Tibial artery (tissue), 4 donors: ENCODE measurements at regions not wholly inside any gene's neighbourhood (a gene's known extent, or its start where the extent isn't known, plus 50 kb on each side); places are given as distances from the start of the nearest gene placed in this dataset.
A peak's percentile ranks its signal among the peaks of the same experiment; 100 is the strongest.

Experiments used
- DNase-seq, 2 donors: peaks; one replicate each; pipeline ENCODE4 v3.0.0-alpha.2; 2019
- H3K27ac ChIP-seq, 2 donors: fragments of 200-600 bp; sonication (generic) in 1 of 2; 1 replicate in 1 of 2; 2 replicates in 1 of 2; pipeline ENCODE4 v1.5.1; 2018 to 2019; ENCODE audit warnings: mild to moderate bottlenecking in 1 of 2
- H3K27me3 ChIP-seq, 2 donors: fragments of 200-600 bp; sonication (generic) in 1 of 2; one replicate each; pipeline versions ENCODE4 v1.5.1 to v1.6.0; 2016 to 2019
- H3K36me3 ChIP-seq, 3 donors: fragments of 200-600 bp; sonication (generic) in 2 of 3; one replicate each; pipeline ENCODE4 v1.5.1; 2016 to 2019; ENCODE audit warnings: mild to moderate bottlenecking in 2 of 3
- H3K4me1 ChIP-seq, 4 donors: fragments of 200-600 bp; sonication (generic) in 2 of 4; 1 replicate in 3 of 4; 2 replicates in 1 of 4; pipeline ENCODE4 v1.5.1; 2016 to 2019
- H3K4me3 ChIP-seq, 2 donors: fragments of 200-600 bp; sonication (generic) in 1 of 2; 1 replicate in 1 of 2; 2 replicates in 1 of 2; pipeline ENCODE4 v1.5.1; 2018 to 2019; ENCODE audit warnings: mild to moderate bottlenecking in 2 of 2
- H3K9me3 ChIP-seq, 3 donors: fragments of 200-600 bp; sonication (generic) in 1 of 3; one replicate each; pipeline ENCODE4 v1.5.1; 2016 to 2019
- intact Hi-C: fragments of 100-400 bp; cut with DNase I; formaldehyde crosslinking; loops from one replicate; pipeline ENCODE4 v1.15.0; 2023; ENCODE audit warnings: low total_unique reads
- TF ChIP-seq, protein P1 (sequence below), 2 experiments: fragments of 200-600 bp in 1 of 2; fragments of 450-650 bp in 1 of 2; IDR thresholded peaks; one replicate each; pipeline ENCODE4 v1.5.1; 2017 to 2019; ENCODE audit warnings: antibody characterized with exemption in 2 of 2, mild to moderate bottlenecking in 1 of 2, moderate library complexity in 1 of 2

DNA sequence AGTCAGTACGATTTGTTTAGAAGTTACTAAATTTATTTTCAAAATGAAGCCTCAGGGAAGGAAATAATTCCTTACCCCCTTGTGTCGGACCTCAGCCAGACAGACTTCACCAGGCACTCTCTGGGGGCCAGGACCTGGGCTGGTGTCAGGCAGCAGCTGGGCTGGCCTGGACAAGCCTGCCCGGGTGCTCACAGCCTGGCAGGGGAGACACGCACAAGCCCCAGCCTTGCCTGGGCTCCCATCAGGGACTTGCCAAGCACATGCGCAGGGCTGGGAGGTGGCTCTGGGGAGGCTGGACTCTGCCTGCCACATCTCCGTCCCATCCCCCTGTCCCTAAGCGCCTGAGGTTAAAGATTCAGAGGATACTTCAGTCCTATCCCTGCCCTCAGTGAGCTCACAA lies 56.8 kb upstream of the HS6ST1 start:
- TF ChIP-seq, protein P1, sequence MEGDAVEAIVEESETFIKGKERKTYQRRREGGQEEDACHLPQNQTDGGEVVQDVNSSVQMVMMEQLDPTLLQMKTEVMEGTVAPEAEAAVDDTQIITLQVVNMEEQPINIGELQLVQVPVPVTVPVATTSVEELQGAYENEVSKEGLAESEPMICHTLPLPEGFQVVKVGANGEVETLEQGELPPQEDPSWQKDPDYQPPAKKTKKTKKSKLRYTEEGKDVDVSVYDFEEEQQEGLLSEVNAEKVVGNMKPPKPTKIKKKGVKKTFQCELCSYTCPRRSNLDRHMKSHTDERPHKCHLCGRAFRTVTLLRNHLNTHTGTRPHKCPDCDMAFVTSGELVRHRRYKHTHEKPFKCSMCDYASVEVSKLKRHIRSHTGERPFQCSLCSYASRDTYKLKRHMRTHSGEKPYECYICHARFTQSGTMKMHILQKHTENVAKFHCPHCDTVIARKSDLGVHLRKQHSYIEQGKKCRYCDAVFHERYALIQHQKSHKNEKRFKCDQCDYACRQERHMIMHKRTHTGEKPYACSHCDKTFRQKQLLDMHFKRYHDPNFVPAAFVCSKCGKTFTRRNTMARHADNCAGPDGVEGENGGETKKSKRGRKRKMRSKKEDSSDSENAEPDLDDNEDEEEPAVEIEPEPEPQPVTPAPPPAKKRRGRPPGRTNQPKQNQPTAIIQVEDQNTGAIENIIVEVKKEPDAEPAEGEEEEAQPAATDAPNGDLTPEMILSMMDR (IDR thresholded peaks at IDR 0.05), result no peak
- DNase-seq, result peak; percentile 21 to 79
- Histone ChIP-seq H3K27ac (peak overlapping the region; percentile 71 to 75), H3K36me3 (no peaks in the 10 kb centered on the region), H3K27me3 (no peaks in the 10 kb centered on the region), H3K9me3 (no peaks in the 10 kb centered on the region), H3K4me1 (peaks cover 0 to 58% (median 33%) of the 10 kb centered on the region in 4 donors), H3K4me3 (no peak overlapping the region)
- intact Hi-C loops, result no loop called here

- TF ChIP-seq, protein P1 (IDR thresholded peaks at IDR 0.05), result no peak
- peak overlapping the region; percentile 71 to 75 for H3K27ac ChIP-seq
- DNase-seq, result peak; percentile 17 to 45
- intact Hi-C loops, result no loop called here
- peaks cover 0 to 65% (median 33%) of the 10 kb centered on the region in 4 donors for H3K4me1 ChIP-seq
- H3K9me3 ChIP-seq, result no peaks in the 10 kb centered on the region
- no peak overlapping the region for H3K4me3 ChIP-seq
- no peaks in the 10 kb centered on the region for H3K27me3 ChIP-seq
- H3K36me3 ChIP-seq, result no peaks in the 10 kb centered on the region
Observed at GRCh38 chr2:128376241-128377041, 57.8 kb upstream of the HS6ST1 start.

- Histone ChIP-seq H3K36me3 (no peaks in the 10 kb centered on the region), H3K4me3 (no peak overlapping the region), H3K9me3 (no peaks in the 10 kb centered on the region), H3K27me3 (no peaks in the 10 kb centered on the region), H3K27ac (peak overlapping the region in 1 of 2 donors; percentile 71), H3K4me1 (peaks cover 0 to 65% (median 33%) of the 10 kb centered on the region in 4 donors)
- intact Hi-C loops, result no loop called here
- TF ChIP-seq, protein P1 (IDR thresholded peaks at IDR 0.05), result no peak
- peak; percentile 19 to 60 for DNase-seq
Observed at GRCh38 chr2:128377071-128377910, 58.6 kb upstream of the HS6ST1 start.

- no peak overlapping the region for H3K4me3 ChIP-seq
- H3K27ac ChIP-seq, result peak overlapping the region in 1 of 2 donors; percentile 38
- TF ChIP-seq, protein P1 (IDR thresholded peaks at IDR 0.05), result no peak
- no peaks in the 10 kb centered on the region for H3K9me3 ChIP-seq
- H3K36me3 ChIP-seq, result no peaks in the 10 kb centered on the region
- peak; percentile 16 to 63 for DNase-seq
- intact Hi-C loops, result no loop called here
- H3K4me1 ChIP-seq, result peaks cover 0 to 61% (median 33%) of the 10 kb centered on the region in 4 donors
- no peaks in the 10 kb centered on the region for H3K27me3 ChIP-seq
Observed at GRCh38 chr2:128378231-128379020, 59.8 kb upstream of the HS6ST1 start.
